ENCODE measurements at regions not wholly inside any gene's neighbourhood (a gene's known extent, or its start where the extent isn't known, plus 50 kb on each side); places are given as distances from the start of the nearest gene placed in this dataset.

GRCh38 chr13:74622284-74622683, 488.1 kb upstream of the KLF12 start:
- Histone ChIP-seq H3K9me2 (replicated peaks; ENCODE audit: insufficient read depth, low read length) (no peaks in the 10 kb centered on the region), H3F3A (ENCODE audit: insufficient read depth, low read length) (no peaks in the 10 kb centered on the region), H3K27ac (ENCODE audit: low read length) (no peak overlapping the region), H3K36me3 (replicated peaks; ENCODE audit: insufficient read depth, low read length) (no peaks in the 10 kb centered on the region), H4K20me1 (ENCODE audit: insufficient read depth, low read length) (no peaks in the 10 kb centered on the region), H3K4me2 (ENCODE audit: low read depth, low read length) (no peak overlapping the region), H3K9ac (ENCODE audit: low read length) (no peak overlapping the region), H3K4me1 (ENCODE audit: low read length) (no peaks in the 10 kb centered on the region), H3K4me3 (ENCODE audit: low read length) (no peak overlapping the region), H3K79me2 (ENCODE audit: low read length) (no peaks in the 10 kb centered on the region), H3K9me3 (replicated peaks; ENCODE audit: insufficient read depth, low read length) (no peaks in the 10 kb centered on the region), H2AFZ (ENCODE audit: low read length) (no peak overlapping the region), H3K27me3 (replicated peaks; ENCODE audit: insufficient read depth, low read length) (no peaks in the 10 kb centered on the region)
- no peak for DNase-seq
- TF ChIP-seq EZH2 (optimal IDR thresholded peaks at IDR 0.05; ENCODE audit: low read depth, low read length): no peak
- TF ChIP-seq EZH2phosphoT487 (IDR thresholded peaks at IDR 0.05; ENCODE audit: low read length): no peak
- TF ChIP-seq, protein P1, sequence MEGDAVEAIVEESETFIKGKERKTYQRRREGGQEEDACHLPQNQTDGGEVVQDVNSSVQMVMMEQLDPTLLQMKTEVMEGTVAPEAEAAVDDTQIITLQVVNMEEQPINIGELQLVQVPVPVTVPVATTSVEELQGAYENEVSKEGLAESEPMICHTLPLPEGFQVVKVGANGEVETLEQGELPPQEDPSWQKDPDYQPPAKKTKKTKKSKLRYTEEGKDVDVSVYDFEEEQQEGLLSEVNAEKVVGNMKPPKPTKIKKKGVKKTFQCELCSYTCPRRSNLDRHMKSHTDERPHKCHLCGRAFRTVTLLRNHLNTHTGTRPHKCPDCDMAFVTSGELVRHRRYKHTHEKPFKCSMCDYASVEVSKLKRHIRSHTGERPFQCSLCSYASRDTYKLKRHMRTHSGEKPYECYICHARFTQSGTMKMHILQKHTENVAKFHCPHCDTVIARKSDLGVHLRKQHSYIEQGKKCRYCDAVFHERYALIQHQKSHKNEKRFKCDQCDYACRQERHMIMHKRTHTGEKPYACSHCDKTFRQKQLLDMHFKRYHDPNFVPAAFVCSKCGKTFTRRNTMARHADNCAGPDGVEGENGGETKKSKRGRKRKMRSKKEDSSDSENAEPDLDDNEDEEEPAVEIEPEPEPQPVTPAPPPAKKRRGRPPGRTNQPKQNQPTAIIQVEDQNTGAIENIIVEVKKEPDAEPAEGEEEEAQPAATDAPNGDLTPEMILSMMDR (IDR thresholded peaks at IDR 0.05; ENCODE audit: low read length): no peak

- H3K27me3 ChIP-seq (replicated peaks; ENCODE audit: insufficient read depth, low read length): no peaks in the 10 kb centered on the region
- H3K4me1 ChIP-seq (ENCODE audit: low read length): no peaks in the 10 kb centered on the region
- no peaks in the 10 kb centered on the region for H3K9me2 ChIP-seq (replicated peaks; ENCODE audit: insufficient read depth, low read length)
- no peak overlapping the region for H3K27ac ChIP-seq (ENCODE audit: low read length)
- no peak for DNase-seq
- no peaks in the 10 kb centered on the region for H4K20me1 ChIP-seq (ENCODE audit: insufficient read depth, low read length)
- H3K36me3 ChIP-seq (replicated peaks; ENCODE audit: insufficient read depth, low read length): no peaks in the 10 kb centered on the region
- H2AFZ ChIP-seq (ENCODE audit: low read length): no peak overlapping the region
- no peak overlapping the region for H3K9ac ChIP-seq (ENCODE audit: low read length)
- H3K4me2 ChIP-seq (ENCODE audit: low read depth, low read length): no peak overlapping the region
- no peak overlapping the region for H3K4me3 ChIP-seq (ENCODE audit: low read length)
- no peaks in the 10 kb centered on the region for H3F3A ChIP-seq (ENCODE audit: insufficient read depth, low read length)
- TF ChIP-seq, protein P1 (IDR thresholded peaks at IDR 0.05; ENCODE audit: low read length): no peak
- no peaks in the 10 kb centered on the region for H3K79me2 ChIP-seq (ENCODE audit: low read length)
- no peaks in the 10 kb centered on the region for H3K9me3 ChIP-seq (replicated peaks; ENCODE audit: insufficient read depth, low read length)
Observed at GRCh38 chr13:74620711-74621110, 486.5 kb upstream of the KLF12 start.

GRCh38 chr13:74620308-74620707, 486.1 kb upstream of the KLF12 start:
- no peak overlapping the region for H3K27ac ChIP-seq (ENCODE audit: low read length)
- no peak overlapping the region for H3K4me2 ChIP-seq (ENCODE audit: low read depth, low read length)
- no peaks in the 10 kb centered on the region for H3K79me2 ChIP-seq (ENCODE audit: low read length)
- no peaks in the 10 kb centered on the region for H3K9me2 ChIP-seq (replicated peaks; ENCODE audit: insufficient read depth, low read length)
- no peaks in the 10 kb centered on the region for H3F3A ChIP-seq (ENCODE audit: insufficient read depth, low read length)
- H3K27me3 ChIP-seq (replicated peaks; ENCODE audit: insufficient read depth, low read length): no peaks in the 10 kb centered on the region
- no peak for DNase-seq
- no peak overlapping the region for H3K4me3 ChIP-seq (ENCODE audit: low read length)
- H3K36me3 ChIP-seq (replicated peaks; ENCODE audit: insufficient read depth, low read length): no peaks in the 10 kb centered on the region
- no peak overlapping the region for H3K9ac ChIP-seq (ENCODE audit: low read length)
- TF ChIP-seq EZH2 (optimal IDR thresholded peaks at IDR 0.05; ENCODE audit: low read depth, low read length) (no peak), EZH2phosphoT487 (IDR thresholded peaks at IDR 0.05; ENCODE audit: low read length) (no peak)
- TF ChIP-seq, protein P1 (IDR thresholded peaks at IDR 0.05; ENCODE audit: low read length): no peak
- no peak overlapping the region for H2AFZ ChIP-seq (ENCODE audit: low read length)
- no peaks in the 10 kb centered on the region for H3K9me3 ChIP-seq (replicated peaks; ENCODE audit: insufficient read depth, low read length)
- no peaks in the 10 kb centered on the region for H4K20me1 ChIP-seq (ENCODE audit: insufficient read depth, low read length)
- no peaks in the 10 kb centered on the region for H3K4me1 ChIP-seq (ENCODE audit: low read length)
